ENCODE measurements at regions not wholly inside any gene's neighbourhood (a gene's known extent, or its start where the extent isn't known, plus 50 kb on each side); places are given as distances from the start of the nearest gene placed in this dataset.

DNA sequence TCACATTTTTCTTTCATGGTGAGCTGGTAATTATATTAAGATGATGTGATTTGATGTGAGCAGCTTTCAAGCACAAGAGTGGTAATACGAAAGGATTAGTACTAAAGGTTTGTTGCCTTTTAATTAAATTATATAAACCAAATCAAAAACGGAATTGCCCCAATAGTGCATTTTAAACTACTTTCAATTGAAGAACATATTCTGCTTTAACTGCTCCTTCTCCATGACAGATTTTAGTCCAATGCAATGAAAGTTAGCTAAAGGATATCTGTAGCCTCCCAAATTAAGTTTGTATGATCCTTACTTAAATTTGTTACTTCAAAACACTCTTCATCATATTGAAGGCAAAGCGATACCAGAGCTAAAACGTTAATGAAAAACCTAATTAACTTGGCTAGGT is 447.1 kb upstream of the AMOT start:
- H3K9me3 ChIP-seq = no peaks in the 10 kb centered on the region
- no peak overlapping the region for H3K27ac ChIP-seq
- H3K4me1 ChIP-seq = no peaks in the 10 kb centered on the region
- no peak for ATAC-seq
- no peaks in the 10 kb centered on the region for H3K27me3 ChIP-seq
- no peak overlapping the region for H3K4me3 ChIP-seq
- no peak for TF ChIP-seq EP300 (IDR thresholded peaks at IDR 0.05)
- TF ChIP-seq POLR2AphosphoS5 (IDR thresholded peaks at IDR 0.05) = no peak
- TF ChIP-seq, protein P1, sequence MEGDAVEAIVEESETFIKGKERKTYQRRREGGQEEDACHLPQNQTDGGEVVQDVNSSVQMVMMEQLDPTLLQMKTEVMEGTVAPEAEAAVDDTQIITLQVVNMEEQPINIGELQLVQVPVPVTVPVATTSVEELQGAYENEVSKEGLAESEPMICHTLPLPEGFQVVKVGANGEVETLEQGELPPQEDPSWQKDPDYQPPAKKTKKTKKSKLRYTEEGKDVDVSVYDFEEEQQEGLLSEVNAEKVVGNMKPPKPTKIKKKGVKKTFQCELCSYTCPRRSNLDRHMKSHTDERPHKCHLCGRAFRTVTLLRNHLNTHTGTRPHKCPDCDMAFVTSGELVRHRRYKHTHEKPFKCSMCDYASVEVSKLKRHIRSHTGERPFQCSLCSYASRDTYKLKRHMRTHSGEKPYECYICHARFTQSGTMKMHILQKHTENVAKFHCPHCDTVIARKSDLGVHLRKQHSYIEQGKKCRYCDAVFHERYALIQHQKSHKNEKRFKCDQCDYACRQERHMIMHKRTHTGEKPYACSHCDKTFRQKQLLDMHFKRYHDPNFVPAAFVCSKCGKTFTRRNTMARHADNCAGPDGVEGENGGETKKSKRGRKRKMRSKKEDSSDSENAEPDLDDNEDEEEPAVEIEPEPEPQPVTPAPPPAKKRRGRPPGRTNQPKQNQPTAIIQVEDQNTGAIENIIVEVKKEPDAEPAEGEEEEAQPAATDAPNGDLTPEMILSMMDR (IDR thresholded peaks at IDR 0.05) = no peak
- no peak for TF ChIP-seq POLR2A (IDR thresholded peaks at IDR 0.05)
- H3K36me3 ChIP-seq = no peaks in the 10 kb centered on the region
- 54 to 82% methylated on average over 2 to 4 of the region's 4 CpGs for WGBS, 2 donors (ENCODE audit: low coverage in 1 of 2)

- no peaks in the 10 kb centered on the region for H3K9me3 ChIP-seq
- H3K27ac ChIP-seq = no peak overlapping the region
- no peaks in the 10 kb centered on the region for H3K27me3 ChIP-seq
- H3K4me1 ChIP-seq = no peaks in the 10 kb centered on the region
- TF ChIP-seq POLR2A (IDR thresholded peaks at IDR 0.05) (no peak), POLR2AphosphoS5 (IDR thresholded peaks at IDR 0.05) (no peak), EP300 (IDR thresholded peaks at IDR 0.05) (no peak)
- TF ChIP-seq, protein P1 (IDR thresholded peaks at IDR 0.05) = no peak
- WGBS, 2 donors (ENCODE audit: low coverage in 1 of 2) = 71% methylated on average over 1 of the region's 2 CpGs; no CpG with 5 or more reads in 1 of the 2 donors
- no peak overlapping the region for H3K4me3 ChIP-seq
- ATAC-seq = no peak
- no peaks in the 10 kb centered on the region for H3K36me3 ChIP-seq
Observed at GRCh38 chrX:113275804-113276203, 435.2 kb upstream of the AMOT start.

DNA sequence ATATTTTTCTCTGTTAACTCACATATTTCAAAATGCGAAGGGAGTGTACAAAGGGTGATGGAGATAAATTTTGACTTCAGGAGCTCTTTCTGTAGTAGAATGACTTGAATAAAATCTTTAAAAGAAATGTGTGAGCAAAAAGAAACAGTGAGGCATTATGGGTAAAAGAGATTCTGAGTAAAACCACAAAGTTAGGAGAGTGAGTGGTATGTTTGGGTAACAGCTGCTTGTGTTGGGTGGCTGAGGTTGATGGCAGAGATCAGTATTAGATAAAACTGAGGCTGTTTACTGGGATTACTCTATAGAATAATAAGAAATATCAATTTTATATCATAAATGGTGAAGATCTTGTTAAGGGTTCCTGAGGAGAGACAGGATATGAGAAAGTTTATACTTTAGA is 434.2 kb upstream of the AMOT start:
- TF ChIP-seq EP300 (IDR thresholded peaks at IDR 0.05) (no peak), POLR2A (IDR thresholded peaks at IDR 0.05) (no peak), POLR2AphosphoS5 (IDR thresholded peaks at IDR 0.05) (no peak)
- TF ChIP-seq, protein P1 (IDR thresholded peaks at IDR 0.05) = no peak

DNA sequence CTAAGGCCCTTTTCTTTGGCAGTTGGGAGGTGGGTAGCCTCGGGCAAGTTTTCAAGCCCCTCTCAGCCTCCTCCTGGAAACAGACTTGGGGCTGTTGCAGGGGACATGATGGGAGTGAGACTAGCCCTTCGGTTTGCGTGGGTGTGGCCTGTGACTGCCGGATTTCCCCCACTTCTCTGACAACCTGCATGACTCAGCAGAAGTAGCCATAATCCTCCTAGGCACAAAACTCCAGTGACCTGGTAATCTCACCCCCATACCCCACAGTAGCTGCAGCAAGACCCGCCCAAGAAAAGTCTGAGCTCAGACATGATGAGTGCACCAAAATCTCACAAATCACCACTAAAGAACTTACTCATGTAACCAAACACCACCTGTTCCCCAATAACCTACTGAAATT is 433.7 kb upstream of the AMOT start:
- Histone ChIP-seq H3K27ac (no peak overlapping the region), H3K4me1 (no peaks in the 10 kb centered on the region), H3K27me3 (no peaks in the 10 kb centered on the region), H3K4me3 (no peak overlapping the region), H3K36me3 (no peaks in the 10 kb centered on the region), H3K9me3 (no peaks in the 10 kb centered on the region)
- WGBS, 2 donors (ENCODE audit: low coverage in 1 of 2) = no CpG with 5 or more reads among the region's 5 CpGs
- no peak for TF ChIP-seq POLR2A (IDR thresholded peaks at IDR 0.05)
- TF ChIP-seq POLR2AphosphoS5 (IDR thresholded peaks at IDR 0.05) = no peak
- no peak for TF ChIP-seq EP300 (IDR thresholded peaks at IDR 0.05)
- TF ChIP-seq, protein P1 (IDR thresholded peaks at IDR 0.05) = no peak
- ATAC-seq = no peak

More for the DNA sequence above, 434.2 kb upstream of the AMOT start:
- H3K9me3 ChIP-seq = no peaks in the 10 kb centered on the region
- H3K36me3 ChIP-seq = no peaks in the 10 kb centered on the region
- H3K27me3 ChIP-seq = no peaks in the 10 kb centered on the region
- no peaks in the 10 kb centered on the region for H3K4me1 ChIP-seq
- WGBS, 2 donors (ENCODE audit: low coverage in 1 of 2) = 90% methylated on average over 1 of the region's 1 CpG; no CpG with 5 or more reads in 1 of the 2 donors
- H3K27ac ChIP-seq = no peak overlapping the region
- no peak overlapping the region for H3K4me3 ChIP-seq
- no peak for ATAC-seq

DNA sequence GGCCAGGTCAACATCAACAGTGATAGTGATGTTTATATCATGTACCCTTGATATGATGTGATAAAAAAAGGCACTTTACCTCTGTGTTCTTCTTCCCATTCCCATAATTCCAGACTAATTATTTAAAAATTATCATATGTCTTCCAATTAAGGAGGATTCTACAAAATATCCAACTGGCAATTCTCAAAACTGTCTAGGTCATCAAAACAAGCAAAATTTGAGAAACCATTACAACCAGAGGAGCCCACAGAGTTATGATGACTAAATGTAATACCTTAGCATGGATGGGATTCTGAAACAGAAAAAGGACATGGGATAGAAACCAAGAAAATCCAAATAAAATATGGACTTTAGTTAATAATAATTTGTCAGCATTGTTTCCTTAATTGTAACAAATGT is 428.6 kb upstream of the AMOT start:
- TF ChIP-seq, protein P1 (IDR thresholded peaks at IDR 0.05) = no peak
- TF ChIP-seq EP300 (IDR thresholded peaks at IDR 0.05) (no peak), POLR2A (IDR thresholded peaks at IDR 0.05) (no peak), POLR2AphosphoS5 (IDR thresholded peaks at IDR 0.05) (no peak)
- no peaks in the 10 kb centered on the region for H3K36me3 ChIP-seq
- ATAC-seq = no peak
- no peaks in the 10 kb centered on the region for H3K4me1 ChIP-seq
- no peaks in the 10 kb centered on the region for H3K27me3 ChIP-seq
- no peak overlapping the region for H3K27ac ChIP-seq
- H3K9me3 ChIP-seq = no peaks in the 10 kb centered on the region
- H3K4me3 ChIP-seq = no peak overlapping the region

Data from gastroesophageal sphincter (tissue), 4 donors.